ENCODE measurements at regions not wholly inside any gene's neighbourhood (a gene's known extent, or its start where the extent isn't known, plus 50 kb on each side); places are given as distances from the start of the nearest gene placed in this dataset.

- in situ Hi-C loops (cut with HindIII; ENCODE audit: low sequenced_read_pairs): loop anchor here (25.0 kb wide), 1 partner anchor 143 kb away; the partner anchor contains the start of gene RNF182
- DNase-seq (ENCODE audit: low read depth): no peak
- no peak for TF ChIP-seq CTCF (IDR thresholded peaks at IDR 0.05; ENCODE audit: low read depth, low read length, missing control alignments)
- H3K4me3 ChIP-seq (ENCODE audit: low read depth, low read length): no peak overlapping the region
Observed at GRCh38 chr6:14055541-14055940, 62.0 kb upstream of the CD83 start.

GRCh38 chr6:14058029-14058695 lies 59.4 kb upstream of the CD83 start:
- DNase-seq (ENCODE audit: low read depth): no peak
- no peak for TF ChIP-seq CTCF (IDR thresholded peaks at IDR 0.05; ENCODE audit: low read depth, low read length, missing control alignments)
- in situ Hi-C loops (cut with HindIII; ENCODE audit: low sequenced_read_pairs): loop anchor here (25.0 kb wide), 1 partner anchor 146 kb away; the partner anchor contains the start of gene RNF182

GRCh38 chr6:14058735-14059134 lies 58.8 kb upstream of the CD83 start:
- no peak overlapping the region for H3K4me3 ChIP-seq (ENCODE audit: low read depth, low read length)
- in situ Hi-C loops (cut with HindIII; ENCODE audit: low sequenced_read_pairs): loop anchor here (25.0 kb wide), 1 partner anchor 146 kb away; the partner anchor contains the start of gene RNF182
- TF ChIP-seq CTCF (IDR thresholded peaks at IDR 0.05; ENCODE audit: low read depth, low read length, missing control alignments): no peak
- DNase-seq (ENCODE audit: low read depth): no peak

More at GRCh38 chr6:14058029-14058695, 59.4 kb upstream of the CD83 start:
- no peak overlapping the region for H3K4me3 ChIP-seq (ENCODE audit: low read depth, low read length)

GRCh38 chr6:14059791-14060436 lies 57.7 kb upstream of the CD83 start:
- in situ Hi-C loops (cut with HindIII; ENCODE audit: low sequenced_read_pairs): loop anchor here (25.0 kb wide), 1 partner anchor 148 kb away; the partner anchor contains the start of gene RNF182
- DNase-seq (ENCODE audit: low read depth): no peak
- no peak overlapping the region for H3K4me3 ChIP-seq (ENCODE audit: low read depth, low read length)
- TF ChIP-seq CTCF (IDR thresholded peaks at IDR 0.05; ENCODE audit: low read depth, low read length, missing control alignments): no peak

GRCh38 chr6:14060971-14061370 lies 56.6 kb upstream of the CD83 start:
- H3K4me3 ChIP-seq (ENCODE audit: low read depth, low read length): no peak overlapping the region
- TF ChIP-seq CTCF (IDR thresholded peaks at IDR 0.05; ENCODE audit: low read depth, low read length, missing control alignments): no peak
- no peak for DNase-seq (ENCODE audit: low read depth)
- in situ Hi-C loops (cut with HindIII; ENCODE audit: low sequenced_read_pairs): loop anchor here (25.0 kb wide), 1 partner anchor 149 kb away; the partner anchor contains the start of gene RNF182

- no peak overlapping the region for H3K4me3 ChIP-seq (ENCODE audit: low read depth, low read length)
- in situ Hi-C loops (cut with HindIII; ENCODE audit: low sequenced_read_pairs): loop anchor here (25.0 kb wide), 1 partner anchor 149 kb away; the partner anchor contains the start of gene RNF182
- TF ChIP-seq CTCF (IDR thresholded peaks at IDR 0.05; ENCODE audit: low read depth, low read length, missing control alignments): no peak
- no peak for DNase-seq (ENCODE audit: low read depth)
Observed at GRCh38 chr6:14061643-14062042, 55.9 kb upstream of the CD83 start.
